ENCODE measurements at regions not wholly inside any gene's neighbourhood (a gene's known extent, or its start where the extent isn't known, plus 50 kb on each side); places are given as distances from the start of the nearest gene placed in this dataset.

- H3K27ac ChIP-seq = no peak overlapping the region
Observed at GRCh38 chr16:55116165-55116920, 185.7 kb downstream of the IRX5 start.

GRCh38 chr16:55118701-55119260 lies 188.1 kb downstream of the IRX5 start:
- no peaks in the 10 kb centered on the region for H3K27me3 ChIP-seq (ENCODE audit: insufficient read depth, low read depth)
- no peaks in the 10 kb centered on the region for H4K20me1 ChIP-seq (ENCODE audit: insufficient read depth)
- H3K27ac ChIP-seq = no peak overlapping the region
- TF ChIP-seq, protein P1, sequence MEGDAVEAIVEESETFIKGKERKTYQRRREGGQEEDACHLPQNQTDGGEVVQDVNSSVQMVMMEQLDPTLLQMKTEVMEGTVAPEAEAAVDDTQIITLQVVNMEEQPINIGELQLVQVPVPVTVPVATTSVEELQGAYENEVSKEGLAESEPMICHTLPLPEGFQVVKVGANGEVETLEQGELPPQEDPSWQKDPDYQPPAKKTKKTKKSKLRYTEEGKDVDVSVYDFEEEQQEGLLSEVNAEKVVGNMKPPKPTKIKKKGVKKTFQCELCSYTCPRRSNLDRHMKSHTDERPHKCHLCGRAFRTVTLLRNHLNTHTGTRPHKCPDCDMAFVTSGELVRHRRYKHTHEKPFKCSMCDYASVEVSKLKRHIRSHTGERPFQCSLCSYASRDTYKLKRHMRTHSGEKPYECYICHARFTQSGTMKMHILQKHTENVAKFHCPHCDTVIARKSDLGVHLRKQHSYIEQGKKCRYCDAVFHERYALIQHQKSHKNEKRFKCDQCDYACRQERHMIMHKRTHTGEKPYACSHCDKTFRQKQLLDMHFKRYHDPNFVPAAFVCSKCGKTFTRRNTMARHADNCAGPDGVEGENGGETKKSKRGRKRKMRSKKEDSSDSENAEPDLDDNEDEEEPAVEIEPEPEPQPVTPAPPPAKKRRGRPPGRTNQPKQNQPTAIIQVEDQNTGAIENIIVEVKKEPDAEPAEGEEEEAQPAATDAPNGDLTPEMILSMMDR (conservative IDR thresholded peaks at IDR 0.05; ENCODE audit: low read depth, low read length) = no peak
- H3K36me3 ChIP-seq (ENCODE audit: insufficient read depth) = no peaks in the 10 kb centered on the region
- H3K79me2 ChIP-seq (ENCODE audit: insufficient read depth, low read depth) = no peaks in the 10 kb centered on the region
- no peak overlapping the region for H2AFZ ChIP-seq (ENCODE audit: low read depth)
- H3K4me3 ChIP-seq (IDR thresholded peaks at IDR 0.05; ENCODE audit: insufficient read depth, low read depth, low read length) = no peak overlapping the region
- no peaks in the 10 kb centered on the region for H3K4me1 ChIP-seq (ENCODE audit: low read depth, poor library complexity, severe bottlenecking)
- H3K9ac ChIP-seq = no peak overlapping the region
- H3K4me2 ChIP-seq = no peak overlapping the region

More at GRCh38 chr16:55116165-55116920, 185.7 kb downstream of the IRX5 start:
- H3K9ac ChIP-seq = no peak overlapping the region
- no peak overlapping the region for H3K4me3 ChIP-seq (IDR thresholded peaks at IDR 0.05; ENCODE audit: insufficient read depth, low read depth, low read length)
- H3K36me3 ChIP-seq (ENCODE audit: insufficient read depth) = no peaks in the 10 kb centered on the region
- no peak overlapping the region for H3K4me2 ChIP-seq
- no peaks in the 10 kb centered on the region for H3K27me3 ChIP-seq (ENCODE audit: insufficient read depth, low read depth)
- H2AFZ ChIP-seq (ENCODE audit: low read depth) = no peak overlapping the region
- no peaks in the 10 kb centered on the region for H3K79me2 ChIP-seq (ENCODE audit: insufficient read depth, low read depth)
- no peaks in the 10 kb centered on the region for H3K4me1 ChIP-seq (ENCODE audit: low read depth, poor library complexity, severe bottlenecking)
- TF ChIP-seq, protein P1 (conservative IDR thresholded peaks at IDR 0.05; ENCODE audit: low read depth, low read length) = no peak
- no peaks in the 10 kb centered on the region for H4K20me1 ChIP-seq (ENCODE audit: insufficient read depth)

DNA sequence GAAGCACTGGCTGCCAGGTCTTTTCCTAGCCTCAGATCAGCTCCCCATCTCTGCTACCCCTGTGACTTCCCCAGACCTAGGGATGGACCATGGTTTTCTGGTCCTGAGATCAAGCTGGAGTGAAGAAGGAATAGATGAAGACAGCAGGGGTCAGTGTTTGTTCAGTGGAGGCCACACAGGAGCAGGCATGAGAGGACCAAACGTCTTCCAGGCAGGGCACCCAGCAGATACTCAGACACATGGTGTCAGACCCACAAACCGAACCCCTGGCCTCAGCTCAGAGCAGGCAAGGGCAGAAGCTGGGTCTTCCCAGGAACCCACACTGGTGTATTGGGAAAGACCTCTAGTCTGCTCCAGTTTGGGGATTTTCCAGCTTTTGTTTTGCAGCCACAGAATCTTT lies 189.7 kb downstream of the IRX5 start:
- Histone ChIP-seq H3K79me2 (ENCODE audit: insufficient read depth, low read depth) (no peaks in the 10 kb centered on the region), H3K27ac (no peak overlapping the region), H4K20me1 (ENCODE audit: insufficient read depth) (no peaks in the 10 kb centered on the region), H3K27me3 (ENCODE audit: insufficient read depth, low read depth) (no peaks in the 10 kb centered on the region), H3K4me3 (IDR thresholded peaks at IDR 0.05; ENCODE audit: insufficient read depth, low read depth, low read length) (no peak overlapping the region), H3K9ac (no peak overlapping the region), H3K4me2 (no peak overlapping the region), H3K36me3 (ENCODE audit: insufficient read depth) (no peaks in the 10 kb centered on the region), H2AFZ (ENCODE audit: low read depth) (no peak overlapping the region), H3K4me1 (ENCODE audit: low read depth, poor library complexity, severe bottlenecking) (no peaks in the 10 kb centered on the region)
- TF ChIP-seq, protein P1 (conservative IDR thresholded peaks at IDR 0.05; ENCODE audit: low read depth, low read length) = no peak

GRCh38 chr16:55120826-55121225 lies 190.2 kb downstream of the IRX5 start:
- TF ChIP-seq, protein P1 (conservative IDR thresholded peaks at IDR 0.05; ENCODE audit: low read depth, low read length) = no peak
- no peak overlapping the region for H3K27ac ChIP-seq
- H3K27me3 ChIP-seq (ENCODE audit: insufficient read depth, low read depth) = no peaks in the 10 kb centered on the region
- H2AFZ ChIP-seq (ENCODE audit: low read depth) = no peak overlapping the region
- H3K9ac ChIP-seq = no peak overlapping the region
- no peak overlapping the region for H3K4me2 ChIP-seq
- no peaks in the 10 kb centered on the region for H4K20me1 ChIP-seq (ENCODE audit: insufficient read depth)
- no peak overlapping the region for H3K4me3 ChIP-seq (IDR thresholded peaks at IDR 0.05; ENCODE audit: insufficient read depth, low read depth, low read length)
- no peaks in the 10 kb centered on the region for H3K36me3 ChIP-seq (ENCODE audit: insufficient read depth)
- no peaks in the 10 kb centered on the region for H3K79me2 ChIP-seq (ENCODE audit: insufficient read depth, low read depth)
- no peaks in the 10 kb centered on the region for H3K4me1 ChIP-seq (ENCODE audit: low read depth, poor library complexity, severe bottlenecking)
